ENCODE measurements at regions not wholly inside any gene's neighbourhood (a gene's known extent, or its start where the extent isn't known, plus 50 kb on each side); places are given as distances from the start of the nearest gene placed in this dataset.

GRCh38 chr1:231106347-231106746, 55.5 kb upstream of the TRIM67 start:
- TF ChIP-seq ZFX (IDR thresholded peaks at IDR 0.05; ENCODE audit: borderline replicate concordance), result no peak
- TF ChIP-seq, protein P1, sequence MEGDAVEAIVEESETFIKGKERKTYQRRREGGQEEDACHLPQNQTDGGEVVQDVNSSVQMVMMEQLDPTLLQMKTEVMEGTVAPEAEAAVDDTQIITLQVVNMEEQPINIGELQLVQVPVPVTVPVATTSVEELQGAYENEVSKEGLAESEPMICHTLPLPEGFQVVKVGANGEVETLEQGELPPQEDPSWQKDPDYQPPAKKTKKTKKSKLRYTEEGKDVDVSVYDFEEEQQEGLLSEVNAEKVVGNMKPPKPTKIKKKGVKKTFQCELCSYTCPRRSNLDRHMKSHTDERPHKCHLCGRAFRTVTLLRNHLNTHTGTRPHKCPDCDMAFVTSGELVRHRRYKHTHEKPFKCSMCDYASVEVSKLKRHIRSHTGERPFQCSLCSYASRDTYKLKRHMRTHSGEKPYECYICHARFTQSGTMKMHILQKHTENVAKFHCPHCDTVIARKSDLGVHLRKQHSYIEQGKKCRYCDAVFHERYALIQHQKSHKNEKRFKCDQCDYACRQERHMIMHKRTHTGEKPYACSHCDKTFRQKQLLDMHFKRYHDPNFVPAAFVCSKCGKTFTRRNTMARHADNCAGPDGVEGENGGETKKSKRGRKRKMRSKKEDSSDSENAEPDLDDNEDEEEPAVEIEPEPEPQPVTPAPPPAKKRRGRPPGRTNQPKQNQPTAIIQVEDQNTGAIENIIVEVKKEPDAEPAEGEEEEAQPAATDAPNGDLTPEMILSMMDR (IDR thresholded peaks at IDR 0.05), result no peak
